ENCODE measurements at regions not wholly inside any gene's neighbourhood (a gene's known extent, or its start where the extent isn't known, plus 50 kb on each side); places are given as distances from the start of the nearest gene placed in this dataset.

DNA sequence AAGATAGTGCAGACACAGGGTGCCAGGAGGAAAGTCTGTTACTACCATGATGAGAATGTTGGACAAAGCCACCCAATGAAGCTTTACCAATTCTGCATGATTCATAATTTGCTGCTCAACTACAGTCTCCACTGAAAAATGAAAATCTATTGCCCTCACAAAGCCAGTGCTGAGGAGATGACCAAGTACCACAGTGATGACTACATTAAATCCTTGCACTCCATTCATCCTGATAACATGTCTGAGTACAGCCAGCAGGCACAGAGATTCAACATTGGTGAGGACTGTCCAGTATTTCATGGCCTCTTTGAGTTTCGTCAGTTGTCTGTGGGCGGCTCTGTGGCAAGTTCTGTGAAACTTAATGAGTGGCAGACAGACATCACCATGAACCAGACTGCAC, 144.0 kb downstream of the PLCE1 start:
- TF ChIP-seq CTCF (IDR thresholded peaks at IDR 0.05), result no peak
- ATAC-seq (peak in 1 of 8 donors; percentile 20), DNase-seq (no peak)
- H3K4me1 ChIP-seq, result peaks cover 0 to 35% (median 13%) of the 10 kb centered on the region in 9 donors
- peaks cover 0 to 12% (median 0%) of the 10 kb centered on the region in 9 donors for H3K36me3 ChIP-seq
- intact Hi-C loops (cut with DNase I), result no loop called here
- no peak overlapping the region for H3K4me3 ChIP-seq
- WGBS, 2 donors, result 86 to 90% methylated on average over 2 of the region's 2 CpGs
- H3K27ac ChIP-seq, result no peak overlapping the region
- no peaks in the 10 kb centered on the region for H3K27me3 ChIP-seq
- H3K9me3 ChIP-seq, result no peaks in the 10 kb centered on the region

- DNase-seq (no peak), ATAC-seq (peak in 3 of 8 donors; percentile 32 to 78 (median 33))
- H3K4me1 ChIP-seq, result peaks cover 0 to 28% (median 8%) of the 10 kb centered on the region in 9 donors
- intact Hi-C loops (cut with DNase I), result no loop called here
- no peaks in the 10 kb centered on the region for H3K9me3 ChIP-seq
- TF ChIP-seq CTCF (IDR thresholded peaks at IDR 0.05), result no peak
- H3K36me3 ChIP-seq, result peaks cover 0 to 9% (median 0%) of the 10 kb centered on the region in 9 donors
- no peak overlapping the region for H3K27ac ChIP-seq
- no peaks in the 10 kb centered on the region for H3K27me3 ChIP-seq
- H3K4me3 ChIP-seq, result no peak overlapping the region
- 79 to 86% methylated on average over 2 of the region's 2 CpGs for WGBS, 2 donors
Observed at GRCh38 chr10:94138391-94138790, 144.7 kb downstream of the PLCE1 start.

DNA sequence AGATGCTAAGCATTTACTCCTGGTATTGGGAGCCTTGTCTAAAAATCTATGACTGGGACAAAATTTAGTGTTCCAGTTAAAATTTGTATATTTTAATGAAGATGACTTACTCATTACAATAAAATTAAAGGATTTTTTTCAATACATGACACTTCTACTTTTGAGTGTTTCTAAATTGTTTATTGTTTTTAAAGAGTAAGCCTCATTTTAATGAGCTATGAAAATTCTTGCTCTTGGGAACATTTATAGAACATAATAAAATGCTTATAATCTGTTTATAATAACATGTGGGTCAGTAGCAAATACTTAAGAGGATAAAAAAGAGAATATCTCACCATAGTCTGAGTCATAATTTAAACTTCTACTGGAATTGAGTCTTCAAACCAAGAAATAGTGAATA, 149.5 kb downstream of the PLCE1 start:
- Histone ChIP-seq H3K9me3 (peaks cover 0 to 10% (median 0%) of the 10 kb centered on the region in 11 donors), H3K27ac (no peak overlapping the region), H3K27me3 (no peaks in the 10 kb centered on the region), H3K4me3 (no peak overlapping the region), H3K4me1 (peaks cover 0 to 26% (median 0%) of the 10 kb centered on the region in 9 donors), H3K36me3 (no peaks in the 10 kb centered on the region)
- DNase-seq (no peak), ATAC-seq (no peak)
- TF ChIP-seq CTCF (IDR thresholded peaks at IDR 0.05), result no peak
- intact Hi-C loops (cut with DNase I), result no loop called here

DNA sequence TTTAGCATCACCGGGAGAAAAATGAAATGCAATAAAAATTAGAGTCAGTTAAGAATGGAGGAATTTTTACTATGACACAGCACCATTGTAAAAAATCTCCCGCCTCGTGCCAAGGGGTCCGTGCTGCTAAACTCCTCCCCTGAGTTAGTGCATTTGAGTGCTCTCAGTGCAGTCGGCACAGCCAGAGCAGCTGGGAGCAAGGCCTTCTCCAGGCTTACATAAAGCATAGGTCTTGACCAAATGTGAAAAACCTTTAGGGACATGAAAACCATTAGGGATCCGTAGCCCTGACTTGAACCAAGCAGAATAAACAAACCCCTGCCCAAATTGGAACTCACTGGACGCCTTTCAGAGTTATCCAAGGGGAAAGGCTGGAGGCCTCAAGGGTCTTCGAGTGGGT, 152.6 kb downstream of the PLCE1 start:
- Histone ChIP-seq H3K27me3 (no peaks in the 10 kb centered on the region), H3K4me3 (no peak overlapping the region), H3K36me3 (no peaks in the 10 kb centered on the region), H3K27ac (peak overlapping the region in 2 of 10 donors; percentile 1 to 35), H3K4me1 (peaks cover 0 to 43% (median 0%) of the 10 kb centered on the region in 9 donors), H3K9me3 (peaks cover 0 to 10% (median 0%) of the 10 kb centered on the region in 11 donors)
- intact Hi-C loops (cut with DNase I), result no loop called here
- WGBS, 2 donors, result 74 to 84% methylated on average over 8 of the region's 8 CpGs
- ATAC-seq, result peak in 6 of 8 donors; percentile 35 to 66 (median 52)
- no peak for TF ChIP-seq CTCF (IDR thresholded peaks at IDR 0.05)
- peak in 1 of 2 donors; percentile 19 for DNase-seq
